ENCODE measurements at regions not wholly inside any gene's neighbourhood (a gene's known extent, or its start where the extent isn't known, plus 50 kb on each side); places are given as distances from the start of the nearest gene placed in this dataset.

GRCh38 chr11:19560156-19560555, 152.5 kb upstream of the NAV2 start:
- Histone ChIP-seq H4K20me1 (ENCODE audit: control insufficient read depth, insufficient read depth) (no peaks in the 10 kb centered on the region), H3K4me2 (ENCODE audit: control insufficient read depth, insufficient read depth) (no peak overlapping the region), H3K27me3 (replicated peaks in 1 of 2; ENCODE audit: control insufficient read depth in 2 of 2, insufficient read depth in 2 of 2, low read length in 1 of 2) (no peaks in the 10 kb centered on the region; a peak in 1 of 4 replicates), H3K9ac (ENCODE audit: control insufficient read depth, insufficient read depth, low read length) (no peak overlapping the region), H3K79me2 (ENCODE audit: control insufficient read depth, insufficient read depth, low read length) (no peaks in the 10 kb centered on the region), H3K4me1 (ENCODE audit: control insufficient read depth, insufficient read depth, low read length) (no peaks in the 10 kb centered on the region), H2AFZ (ENCODE audit: control insufficient read depth, low read depth, low read length) (no peak overlapping the region), H3K9me3 (replicated peaks; ENCODE audit: control insufficient read depth, insufficient read depth, low read length) (no peaks in the 10 kb centered on the region), H3K4me3 (no peak overlapping the region), H3K27ac (ENCODE audit: control insufficient read depth, insufficient read depth) (no peak overlapping the region), H3K36me3 (ENCODE audit: control insufficient read depth in 2 of 2, insufficient read depth in 2 of 2, low read length in 1 of 2) (no peaks in the 10 kb centered on the region)
- TF ChIP-seq SUPT20H (IDR thresholded peaks at IDR 0.05; ENCODE audit: borderline replicate concordance, control insufficient read depth, low read depth, low read length), result no peak
- TF ChIP-seq ASH2L (IDR thresholded peaks at IDR 0.05; ENCODE audit: borderline replicate concordance, low read depth), result no peak
- no peak for TF ChIP-seq RAD21 (IDR thresholded peaks at IDR 0.05; ENCODE audit: insufficient read depth, low read depth, low read length)
- no peak for TF ChIP-seq ZBTB33 (IDR thresholded peaks at IDR 0.05)
- TF ChIP-seq YBX1 (IDR thresholded peaks at IDR 0.05), result no peak
- no peak for TF ChIP-seq NR2C1 (IDR thresholded peaks at IDR 0.05)
- TF ChIP-seq RAD51 (IDR thresholded peaks at IDR 0.05), result no peak
- TF ChIP-seq NFIC (IDR thresholded peaks at IDR 0.05; ENCODE audit: low read depth, low read length), result no peak
- no peak for TF ChIP-seq HDGF (IDR thresholded peaks at IDR 0.05)
- no peak for TF ChIP-seq TCF7 (IDR thresholded peaks at IDR 0.05; ENCODE audit: borderline replicate concordance)
- TF ChIP-seq FOXK2 (IDR thresholded peaks at IDR 0.05), result no peak
- TF ChIP-seq IRF4 (IDR thresholded peaks at IDR 0.05; ENCODE audit: low read depth, low read length), result no peak
- TF ChIP-seq ZNF384 (IDR thresholded peaks at IDR 0.05; ENCODE audit: borderline replicate concordance, low read depth, low read length), result no peak
- TF ChIP-seq SP1 (IDR thresholded peaks at IDR 0.05; ENCODE audit: low read depth, low read length), result no peak
- no peak for TF ChIP-seq SMAD1 (IDR thresholded peaks at IDR 0.05; ENCODE audit: low read depth, partially characterized antibody)
- TF ChIP-seq JUNB (IDR thresholded peaks at IDR 0.05), result no peak
- TF ChIP-seq MEF2B (IDR thresholded peaks at IDR 0.05; ENCODE audit: partially characterized antibody, poor library complexity, severe bottlenecking), result no peak
- TF ChIP-seq KDM1A (IDR thresholded peaks at IDR 0.05; ENCODE audit: borderline replicate concordance), result no peak
- TF ChIP-seq GATAD2B (conservative IDR thresholded peaks at IDR 0.05; ENCODE audit: low read depth), result no peak
- no peak for TF ChIP-seq POLR2AphosphoS5 (IDR thresholded peaks at IDR 0.05; ENCODE audit: low read length)
- DNase-seq (ENCODE audit: low read depth, low spot score), result no peak
- ATAC-seq, result no peak
- WGBS (ENCODE audit: insufficient coverage, insufficient replicate concordance, low lambda C conversion rate, missing lambda C conversion rate), result 46% methylated on average over 5 of the region's 5 CpGs
- in situ Hi-C loops (cut with MboI), result no loop called here
- intact Hi-C loops (cut with micrococcal nuclease; ENCODE audit: unreplicated experiment), result loop anchor here (5.0 kb wide), 1 partner anchor 572 kb away; no protein-coding TSS in a partner anchor
- POLR2A ChIA-PET, result interaction anchor here (0.5 kb wide), 1 partner anchor 547 kb away, joined by 8 read pairs; no protein-coding TSS in a partner anchor
- BruUV-seq (replicated peaks), result no TSS peak
- CTCF ChIA-PET, result interaction anchor here (0.7 to 5.3 kb wide), 19 partner anchors 9 to 573 kb away, joined by 3 to 52 read pairs (median 5); no protein-coding TSS in a partner anchor
- RAD21 ChIA-PET (ENCODE audit: unreplicated experiment), result interaction anchor here (0.8 to 5.7 kb wide), 8 partner anchors 100 to 490 kb away, joined by 3 to 35 read pairs (median 3); no protein-coding TSS in a partner anchor
- SMC1A ChIA-PET (ENCODE audit: uncharacterized antibody, unreplicated experiment), result interaction anchor here (0.6 to 2.8 kb wide), 12 partner anchors 9 to 490 kb away, joined by 3 to 22 read pairs (median 4); no protein-coding TSS in a partner anchor
- FAIRE-seq, result no peak

Measured in GM12878 (cell line).